ENCODE measurements at regions not wholly inside any gene's neighbourhood (a gene's known extent, or its start where the extent isn't known, plus 50 kb on each side); places are given as distances from the start of the nearest gene placed in this dataset.

DNA sequence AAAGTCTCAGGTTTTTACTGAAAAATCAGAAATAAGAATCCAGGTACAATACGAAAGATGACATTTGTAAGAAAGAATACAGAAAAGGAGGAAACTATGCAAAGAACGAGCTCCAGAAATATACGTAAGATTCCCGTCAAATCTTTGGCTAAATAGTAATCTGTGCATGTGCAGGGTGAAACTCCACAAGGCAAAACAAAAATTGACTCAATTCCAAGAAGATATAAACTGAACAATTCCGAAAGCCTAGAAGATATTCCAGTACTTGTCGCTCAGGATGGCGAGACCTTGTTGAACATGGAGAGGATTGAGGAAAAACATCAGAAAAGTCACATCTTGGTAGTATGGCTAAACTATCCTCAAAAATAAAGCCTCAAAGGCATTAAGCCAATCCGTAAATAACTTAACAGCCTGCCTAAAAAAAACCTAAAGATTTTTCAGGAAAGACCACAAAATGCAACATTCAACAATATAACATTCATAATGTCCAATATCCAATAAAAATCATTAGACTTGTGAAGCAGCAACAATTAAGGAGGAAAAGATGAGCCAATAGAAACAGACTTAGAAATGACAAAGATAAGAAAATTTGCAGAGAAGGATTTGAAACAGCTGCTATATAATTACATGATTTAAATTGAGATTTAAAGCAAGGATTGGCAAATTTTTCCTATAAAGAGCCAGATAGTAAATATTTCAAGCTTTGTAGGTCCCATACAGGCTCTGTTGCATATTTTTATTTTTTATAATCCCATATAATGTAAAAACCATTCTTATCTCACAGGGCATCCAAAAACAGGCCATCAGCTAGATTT is 166.4 kb upstream of the UBASH3B start:
- Mint-ChIP-seq H3K4me3 (ENCODE audit: unreplicated experiment) (no peak overlapping the region), H3K27ac (ENCODE audit: unreplicated experiment) (no peak overlapping the region), H3K4me1 (ENCODE audit: low read depth) (peaks cover 12% of the 10 kb centered on the region), H3K9me3 (ENCODE audit: low read depth) (peaks cover 8% of the 10 kb centered on the region), H3K27me3 (ENCODE audit: low read depth) (peaks cover 2% of the 10 kb centered on the region), H3K36me3 (ENCODE audit: low read depth) (no peaks in the 10 kb centered on the region)
- TF ChIP-seq, protein P1, sequence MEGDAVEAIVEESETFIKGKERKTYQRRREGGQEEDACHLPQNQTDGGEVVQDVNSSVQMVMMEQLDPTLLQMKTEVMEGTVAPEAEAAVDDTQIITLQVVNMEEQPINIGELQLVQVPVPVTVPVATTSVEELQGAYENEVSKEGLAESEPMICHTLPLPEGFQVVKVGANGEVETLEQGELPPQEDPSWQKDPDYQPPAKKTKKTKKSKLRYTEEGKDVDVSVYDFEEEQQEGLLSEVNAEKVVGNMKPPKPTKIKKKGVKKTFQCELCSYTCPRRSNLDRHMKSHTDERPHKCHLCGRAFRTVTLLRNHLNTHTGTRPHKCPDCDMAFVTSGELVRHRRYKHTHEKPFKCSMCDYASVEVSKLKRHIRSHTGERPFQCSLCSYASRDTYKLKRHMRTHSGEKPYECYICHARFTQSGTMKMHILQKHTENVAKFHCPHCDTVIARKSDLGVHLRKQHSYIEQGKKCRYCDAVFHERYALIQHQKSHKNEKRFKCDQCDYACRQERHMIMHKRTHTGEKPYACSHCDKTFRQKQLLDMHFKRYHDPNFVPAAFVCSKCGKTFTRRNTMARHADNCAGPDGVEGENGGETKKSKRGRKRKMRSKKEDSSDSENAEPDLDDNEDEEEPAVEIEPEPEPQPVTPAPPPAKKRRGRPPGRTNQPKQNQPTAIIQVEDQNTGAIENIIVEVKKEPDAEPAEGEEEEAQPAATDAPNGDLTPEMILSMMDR (IDR thresholded peaks at IDR 0.05), result no peak
- DNase-seq (ENCODE audit: low spot score), result no peak

DNA sequence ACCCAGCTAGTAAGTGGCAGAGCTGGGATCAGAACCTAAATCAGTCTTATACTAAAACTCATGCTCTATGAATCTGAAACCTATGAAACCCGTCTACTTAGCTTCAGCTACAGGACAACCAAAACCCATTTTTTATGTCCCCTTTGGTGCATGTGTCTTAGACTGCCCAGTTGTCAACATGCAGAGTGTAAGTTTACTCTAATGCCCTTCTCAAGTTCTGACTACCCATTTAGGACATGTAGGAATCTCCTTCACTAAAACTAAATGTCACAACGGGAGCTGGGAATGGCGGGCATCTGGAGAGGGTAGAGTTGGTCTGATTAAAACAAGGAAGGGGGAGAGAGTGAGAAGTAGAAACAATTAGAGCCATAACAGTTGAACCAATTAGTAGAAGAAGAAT is 167.9 kb upstream of the UBASH3B start:
- Mint-ChIP-seq H3K36me3 (ENCODE audit: low read depth) (peaks cover 10% of the 10 kb centered on the region), H3K4me1 (ENCODE audit: low read depth) (peaks cover 5% of the 10 kb centered on the region), H3K9me3 (ENCODE audit: low read depth) (peaks cover 20% of the 10 kb centered on the region), H3K27me3 (ENCODE audit: low read depth) (peaks cover 2% of the 10 kb centered on the region), H3K27ac (ENCODE audit: unreplicated experiment) (no peak overlapping the region), H3K4me3 (ENCODE audit: unreplicated experiment) (no peak overlapping the region)
- no peak for DNase-seq (ENCODE audit: low spot score)
- TF ChIP-seq, protein P1 (IDR thresholded peaks at IDR 0.05), result no peak

DNA sequence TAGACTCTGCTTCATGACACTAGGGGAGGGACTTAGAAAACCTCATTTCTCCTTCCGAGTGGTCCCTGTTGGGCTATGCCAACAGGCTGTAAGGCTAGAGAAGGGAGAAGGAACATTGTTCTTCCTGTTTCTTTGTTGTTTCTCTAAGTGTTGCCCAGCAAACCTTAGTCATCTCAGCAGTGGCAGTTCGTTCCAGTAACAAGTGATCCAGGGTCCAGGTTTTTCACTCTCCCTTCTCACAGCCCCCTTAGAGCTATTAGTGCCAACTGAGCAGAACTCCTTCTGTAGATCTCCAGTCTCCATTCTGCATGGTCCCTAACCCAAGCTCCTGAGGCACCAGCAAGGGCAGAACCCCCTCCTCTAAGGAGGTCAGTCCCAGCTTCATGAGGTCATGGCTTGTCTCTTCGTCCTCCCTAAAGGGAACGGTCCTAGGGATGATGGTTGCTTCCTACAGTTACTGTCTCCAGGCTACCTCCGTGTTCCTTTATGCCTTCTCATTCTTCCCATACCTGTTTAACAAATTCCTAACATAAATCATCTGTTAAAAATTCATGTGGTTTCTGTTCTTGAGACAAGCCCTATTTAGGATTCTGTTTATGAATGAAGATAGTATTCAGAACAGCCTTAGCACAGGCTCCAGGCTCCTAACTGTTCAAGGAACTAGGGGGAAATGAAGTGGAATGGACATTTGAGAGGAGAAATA is 168.6 kb upstream of the UBASH3B start:
- Mint-ChIP-seq H3K9me3 (ENCODE audit: low read depth) (peaks cover 28% of the 10 kb centered on the region), H3K4me3 (ENCODE audit: unreplicated experiment) (no peak overlapping the region), H3K36me3 (ENCODE audit: low read depth) (peaks cover 12% of the 10 kb centered on the region), H3K27me3 (ENCODE audit: low read depth) (peaks cover 2% of the 10 kb centered on the region), H3K27ac (ENCODE audit: unreplicated experiment) (no peak overlapping the region), H3K4me1 (ENCODE audit: low read depth) (peaks cover 5% of the 10 kb centered on the region)
- no peak for DNase-seq (ENCODE audit: low spot score)
- TF ChIP-seq, protein P1 (IDR thresholded peaks at IDR 0.05), result no peak

DNA sequence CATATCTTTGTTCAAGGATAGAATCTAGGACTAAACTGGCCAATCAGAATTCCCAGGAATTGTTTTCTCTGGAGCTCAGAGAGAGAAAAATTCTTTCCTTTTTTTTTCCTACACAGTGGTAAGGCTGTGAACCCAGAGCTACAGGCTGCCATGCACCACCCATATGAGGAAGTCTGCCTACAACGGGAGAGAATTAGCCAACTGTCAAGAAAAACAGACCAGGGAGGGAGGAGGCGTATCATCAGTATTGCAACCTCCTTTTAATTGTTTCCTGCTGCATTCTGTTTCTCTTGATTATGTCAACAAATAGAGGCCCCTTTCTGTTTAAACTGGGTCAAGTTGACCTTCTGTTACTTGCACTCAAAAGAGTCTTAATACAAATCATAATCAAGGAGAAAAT is 176.5 kb upstream of the UBASH3B start:
- no peaks in the 10 kb centered on the region for H3K4me1 Mint-ChIP-seq (ENCODE audit: low read depth)
- TF ChIP-seq, protein P1 (IDR thresholded peaks at IDR 0.05), result no peak
- H3K9me3 Mint-ChIP-seq (ENCODE audit: low read depth), result peaks cover 23% of the 10 kb centered on the region
- H3K4me3 Mint-ChIP-seq (ENCODE audit: unreplicated experiment), result no peak overlapping the region
- no peak overlapping the region for H3K27ac Mint-ChIP-seq (ENCODE audit: unreplicated experiment)
- no peak for DNase-seq (ENCODE audit: low spot score)
- peaks cover 14% of the 10 kb centered on the region for H3K36me3 Mint-ChIP-seq (ENCODE audit: low read depth)
- no peaks in the 10 kb centered on the region for H3K27me3 Mint-ChIP-seq (ENCODE audit: low read depth)

DNA sequence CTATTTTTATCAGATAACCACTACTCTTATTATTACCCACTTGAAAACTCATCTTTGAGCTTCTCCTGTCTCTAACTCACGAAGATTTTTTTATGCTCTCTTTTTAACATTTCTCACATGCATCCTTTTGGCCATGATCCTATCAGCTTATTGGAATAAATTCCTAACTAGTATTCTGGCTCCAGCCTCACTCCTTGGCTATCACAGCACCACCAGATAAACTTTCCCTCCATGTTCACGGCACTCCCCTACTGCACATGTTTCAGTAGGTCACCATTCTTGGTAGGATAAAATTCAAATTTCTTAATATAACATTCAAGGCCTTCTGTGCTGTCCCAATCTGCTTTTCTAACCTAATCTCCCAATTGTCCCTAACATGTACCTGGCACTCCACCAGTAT is 186.6 kb upstream of the UBASH3B start:
- Mint-ChIP-seq H3K27ac (ENCODE audit: unreplicated experiment) (no peak overlapping the region), H3K4me1 (ENCODE audit: low read depth) (no peaks in the 10 kb centered on the region), H3K4me3 (ENCODE audit: unreplicated experiment) (no peak overlapping the region), H3K27me3 (ENCODE audit: low read depth) (no peaks in the 10 kb centered on the region), H3K9me3 (ENCODE audit: low read depth) (peaks cover 10% of the 10 kb centered on the region), H3K36me3 (ENCODE audit: low read depth) (peaks cover 1% of the 10 kb centered on the region)
- TF ChIP-seq, protein P1 (IDR thresholded peaks at IDR 0.05), result no peak
- no peak for DNase-seq (ENCODE audit: low spot score)

Measured in chondrocyte (in vitro differentiated cells).